ENCODE measurements at regions not wholly inside any gene's neighbourhood (a gene's known extent, or its start where the extent isn't known, plus 50 kb on each side); places are given as distances from the start of the nearest gene placed in this dataset.

- no peak for TF ChIP-seq POLR2A (IDR thresholded peaks at IDR 0.05; ENCODE audit: low read depth, low read length)
- no peak for TF ChIP-seq CTCF (IDR thresholded peaks at IDR 0.05; ENCODE audit: extremely low read depth in 1 of 2, insufficient read depth in 1 of 2, low read depth in 1 of 2, low read length in 2 of 2)
- TF ChIP-seq JUN (IDR thresholded peaks at IDR 0.05; ENCODE audit: borderline replicate concordance, insufficient read depth, insufficient read length, low read depth): no peak
- no peak for TF ChIP-seq EZH2 (IDR thresholded peaks at IDR 0.05; ENCODE audit: borderline replicate concordance, low read depth, low read length, severe bottlenecking)
- no peak for TF ChIP-seq MAX (IDR thresholded peaks at IDR 0.05; ENCODE audit: insufficient read depth, insufficient read length)
- no peak for TF ChIP-seq GATA2 (IDR thresholded peaks at IDR 0.05; ENCODE audit: insufficient read depth, insufficient read length, low read depth, low read length)
- no peak for TF ChIP-seq POLR2AphosphoS5 (IDR thresholded peaks at IDR 0.05; ENCODE audit: insufficient read depth, low read depth, low read length)
These were observed 186.1 kb downstream of the ZNF365 start for GRCh38 chr10:62560201-62560819.
